ENCODE measurements at regions not wholly inside any gene's neighbourhood (a gene's known extent, or its start where the extent isn't known, plus 50 kb on each side); places are given as distances from the start of the nearest gene placed in this dataset.

DNA sequence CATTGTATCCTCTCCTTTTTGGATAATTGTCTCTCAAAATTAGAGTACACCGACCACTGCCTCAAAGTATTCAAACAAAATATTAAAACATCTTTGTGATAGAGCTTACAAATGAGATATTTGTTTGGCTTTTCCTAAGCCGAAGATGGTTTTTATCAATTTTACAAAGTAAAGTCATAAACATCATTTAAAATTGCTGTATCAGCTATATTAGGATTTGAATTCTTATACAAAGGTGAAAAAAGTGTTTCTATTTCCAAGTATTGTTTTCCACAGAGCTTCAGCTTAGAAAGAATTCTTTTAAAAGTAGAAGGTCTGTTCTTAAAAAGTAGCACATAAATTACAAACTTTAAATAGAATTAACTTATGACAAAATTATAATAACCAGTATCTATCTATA lies 116.6 kb upstream of the IFNE start:
- Mint-ChIP-seq H3K9me3 (ENCODE audit: low read depth) (no peaks in the 10 kb centered on the region), H3K4me3 (ENCODE audit: unreplicated experiment) (no peak overlapping the region), H3K4me1 (ENCODE audit: low read depth) (no peaks in the 10 kb centered on the region), H3K36me3 (ENCODE audit: low read depth) (no peaks in the 10 kb centered on the region), H3K27me3 (ENCODE audit: low read depth) (peaks cover 6% of the 10 kb centered on the region), H3K27ac (ENCODE audit: unreplicated experiment) (no peak overlapping the region)
- TF ChIP-seq, protein P1, sequence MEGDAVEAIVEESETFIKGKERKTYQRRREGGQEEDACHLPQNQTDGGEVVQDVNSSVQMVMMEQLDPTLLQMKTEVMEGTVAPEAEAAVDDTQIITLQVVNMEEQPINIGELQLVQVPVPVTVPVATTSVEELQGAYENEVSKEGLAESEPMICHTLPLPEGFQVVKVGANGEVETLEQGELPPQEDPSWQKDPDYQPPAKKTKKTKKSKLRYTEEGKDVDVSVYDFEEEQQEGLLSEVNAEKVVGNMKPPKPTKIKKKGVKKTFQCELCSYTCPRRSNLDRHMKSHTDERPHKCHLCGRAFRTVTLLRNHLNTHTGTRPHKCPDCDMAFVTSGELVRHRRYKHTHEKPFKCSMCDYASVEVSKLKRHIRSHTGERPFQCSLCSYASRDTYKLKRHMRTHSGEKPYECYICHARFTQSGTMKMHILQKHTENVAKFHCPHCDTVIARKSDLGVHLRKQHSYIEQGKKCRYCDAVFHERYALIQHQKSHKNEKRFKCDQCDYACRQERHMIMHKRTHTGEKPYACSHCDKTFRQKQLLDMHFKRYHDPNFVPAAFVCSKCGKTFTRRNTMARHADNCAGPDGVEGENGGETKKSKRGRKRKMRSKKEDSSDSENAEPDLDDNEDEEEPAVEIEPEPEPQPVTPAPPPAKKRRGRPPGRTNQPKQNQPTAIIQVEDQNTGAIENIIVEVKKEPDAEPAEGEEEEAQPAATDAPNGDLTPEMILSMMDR (IDR thresholded peaks at IDR 0.05): no peak
- DNase-seq (ENCODE audit: low spot score): no peak

DNA sequence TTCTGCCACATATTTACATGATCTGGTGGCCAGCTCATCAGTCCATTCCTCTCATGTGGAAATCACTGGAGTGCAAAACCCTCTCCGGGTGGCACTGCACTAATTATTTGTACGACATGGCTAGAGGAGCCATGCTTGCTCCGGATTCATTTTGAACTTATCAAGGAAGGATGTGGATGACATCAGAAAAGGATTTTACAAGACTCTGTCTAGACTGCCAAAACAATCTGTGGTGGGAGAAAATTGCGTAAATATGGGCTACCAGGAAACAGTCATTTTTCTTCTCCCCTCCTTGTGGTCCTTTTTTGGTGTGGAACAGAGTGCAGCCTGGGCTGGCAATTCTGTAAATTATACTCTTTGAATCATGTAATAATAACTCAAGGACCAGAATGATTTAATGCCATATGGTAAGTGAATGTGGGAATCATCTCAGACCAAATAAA lies 123.4 kb upstream of the IFNE start:
- Mint-ChIP-seq H3K4me1 (ENCODE audit: low read depth) (no peaks in the 10 kb centered on the region), H3K27me3 (ENCODE audit: low read depth) (peaks cover 27% of the 10 kb centered on the region), H3K9me3 (ENCODE audit: low read depth) (no peaks in the 10 kb centered on the region), H3K36me3 (ENCODE audit: low read depth) (no peaks in the 10 kb centered on the region), H3K27ac (ENCODE audit: unreplicated experiment) (no peak overlapping the region), H3K4me3 (ENCODE audit: unreplicated experiment) (no peak overlapping the region)
- TF ChIP-seq, protein P1 (IDR thresholded peaks at IDR 0.05): no peak
- DNase-seq (ENCODE audit: low spot score): no peak

DNA sequence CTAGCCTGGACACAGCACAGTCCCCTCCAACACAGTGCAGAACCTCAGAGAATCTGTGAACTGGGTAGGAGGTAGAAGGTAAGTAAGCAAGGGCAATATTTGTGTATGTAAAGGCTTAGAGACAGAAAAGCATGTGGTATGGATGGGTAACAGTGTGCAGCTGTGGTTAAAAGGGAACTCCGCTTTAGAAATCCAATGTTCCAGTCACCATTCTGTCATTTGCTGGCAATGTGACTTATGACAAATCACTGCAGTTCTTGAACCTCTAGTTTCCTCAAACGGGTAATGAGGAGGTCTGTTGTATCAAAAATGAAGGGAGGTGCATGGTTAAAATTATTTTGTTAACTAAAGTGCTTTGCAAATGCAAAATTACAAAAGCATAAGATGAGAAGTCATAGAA lies 125.5 kb upstream of the IFNE start:
- Mint-ChIP-seq H3K27me3 (ENCODE audit: low read depth) (peaks cover 32% of the 10 kb centered on the region), H3K36me3 (ENCODE audit: low read depth) (no peaks in the 10 kb centered on the region), H3K9me3 (ENCODE audit: low read depth) (no peaks in the 10 kb centered on the region), H3K4me3 (ENCODE audit: unreplicated experiment) (no peak overlapping the region), H3K4me1 (ENCODE audit: low read depth) (no peaks in the 10 kb centered on the region), H3K27ac (ENCODE audit: unreplicated experiment) (no peak overlapping the region)
- no peak for DNase-seq (ENCODE audit: low spot score)
- TF ChIP-seq, protein P1 (IDR thresholded peaks at IDR 0.05): no peak

DNA sequence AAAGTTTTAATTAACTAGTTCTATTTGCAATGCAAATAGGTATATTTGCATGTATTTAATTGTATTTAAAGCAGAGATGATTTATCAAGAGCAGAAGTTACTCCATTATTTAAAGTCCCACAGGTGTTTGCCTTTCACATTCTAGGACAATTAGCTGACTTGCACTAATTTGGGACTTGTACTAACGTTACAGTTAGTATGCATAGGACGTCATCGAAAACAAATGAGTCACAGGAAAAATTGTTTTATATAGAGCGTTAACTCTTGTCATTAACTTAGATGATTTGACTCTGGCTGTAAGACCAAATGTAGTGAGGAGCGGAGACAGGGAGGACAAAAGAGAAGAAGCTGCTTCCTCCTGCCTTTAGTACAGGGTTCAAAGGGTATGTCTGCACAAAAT lies 126.1 kb upstream of the IFNE start:
- Mint-ChIP-seq H3K27me3 (ENCODE audit: low read depth) (peaks cover 32% of the 10 kb centered on the region), H3K4me1 (ENCODE audit: low read depth) (no peaks in the 10 kb centered on the region), H3K27ac (ENCODE audit: unreplicated experiment) (no peak overlapping the region), H3K36me3 (ENCODE audit: low read depth) (no peaks in the 10 kb centered on the region), H3K9me3 (ENCODE audit: low read depth) (no peaks in the 10 kb centered on the region), H3K4me3 (ENCODE audit: unreplicated experiment) (no peak overlapping the region)
- DNase-seq (ENCODE audit: low spot score): no peak
- TF ChIP-seq, protein P1 (IDR thresholded peaks at IDR 0.05): no peak

DNA sequence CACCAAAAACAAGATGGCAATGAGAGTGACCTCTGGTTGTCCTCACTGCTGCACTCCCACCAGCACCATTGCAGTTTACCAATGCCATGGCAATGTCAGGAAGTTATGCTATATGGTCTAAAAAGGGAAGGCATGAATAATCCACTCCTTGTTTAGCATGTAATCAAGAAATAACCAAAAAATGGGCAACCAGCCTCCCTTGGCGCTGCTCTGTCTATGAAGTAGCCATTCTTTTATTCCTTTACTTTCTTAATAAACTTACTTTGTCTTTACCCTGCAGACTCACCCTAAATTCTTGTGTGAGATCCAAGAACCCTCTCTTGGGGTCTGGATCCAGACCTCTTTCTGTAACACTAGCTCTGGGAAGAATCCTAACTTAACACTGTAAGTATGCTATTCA lies 127.4 kb upstream of the IFNE start:
- H3K4me1 Mint-ChIP-seq (ENCODE audit: low read depth): no peaks in the 10 kb centered on the region
- H3K9me3 Mint-ChIP-seq (ENCODE audit: low read depth): no peaks in the 10 kb centered on the region
- H3K27ac Mint-ChIP-seq (ENCODE audit: unreplicated experiment): no peak overlapping the region
- no peak for DNase-seq (ENCODE audit: low spot score)
- no peaks in the 10 kb centered on the region for H3K36me3 Mint-ChIP-seq (ENCODE audit: low read depth)
- H3K4me3 Mint-ChIP-seq (ENCODE audit: unreplicated experiment): no peak overlapping the region
- peaks cover 24% of the 10 kb centered on the region for H3K27me3 Mint-ChIP-seq (ENCODE audit: low read depth)
- TF ChIP-seq, protein P1 (IDR thresholded peaks at IDR 0.05): no peak
